ENCODE measurements at regions not wholly inside any gene's neighbourhood (a gene's known extent, or its start where the extent isn't known, plus 50 kb on each side); places are given as distances from the start of the nearest gene placed in this dataset.

- TF ChIP-seq CSDC2 (CRISPR knock-in tag; IDR thresholded peaks at IDR 0.05): no peak
- no peak for TF ChIP-seq BACH2 (CRISPR knock-in tag; IDR thresholded peaks at IDR 0.05; ENCODE audit: borderline replicate concordance)
- no peak for TF ChIP-seq RARB (CRISPR knock-in tag; IDR thresholded peaks at IDR 0.05)
- no peak for TF ChIP-seq ZC3H10 (CRISPR knock-in tag; IDR thresholded peaks at IDR 0.05)
- no peak for TF ChIP-seq ZNF70 (CRISPR knock-in tag; IDR thresholded peaks at IDR 0.05)
- no peak for TF ChIP-seq TCF4 (CRISPR knock-in tag; IDR thresholded peaks at IDR 0.05; ENCODE audit: borderline replicate concordance)
- no peak for TF ChIP-seq GLIS3 (CRISPR knock-in tag; IDR thresholded peaks at IDR 0.05)
- no peak for TF ChIP-seq ZFP3 (CRISPR knock-in tag; IDR thresholded peaks at IDR 0.05)
- TF ChIP-seq TOX (CRISPR knock-in tag; IDR thresholded peaks at IDR 0.05; ENCODE audit: borderline replicate concordance): no peak
- TF ChIP-seq ARNTL (CRISPR knock-in tag; IDR thresholded peaks at IDR 0.05; ENCODE audit: borderline replicate concordance, low read depth): no peak
- TF ChIP-seq PATZ1 (CRISPR knock-in tag; IDR thresholded peaks at IDR 0.05; ENCODE audit: borderline replicate concordance): no peak
- no peak for TF ChIP-seq CSRNP3 (CRISPR knock-in tag; IDR thresholded peaks at IDR 0.05)
Measured at GRCh38 chr13:64808704-64809103, 2421.4 kb downstream of the PCDH9 start.
